A673 (cell line): ENCODE measurements at regions not wholly inside any gene's neighbourhood (a gene's known extent, or its start where the extent isn't known, plus 50 kb on each side); places are given as distances from the start of the nearest gene placed in this dataset.

ENCODE experiments used
- CTCF ChIP-seq: fragments of 300-800, 200-600 bp; sonication (generic); conservative IDR thresholded peaks from 2 replicates; pipeline ENCODE4 v1.5.1; 2017; ENCODE audit warnings: low read depth, mild to moderate bottlenecking, antibody characterized with exemption, low read length, moderate library complexity, mixed read lengths
- EZH2 ChIP-seq: fragments of 200-600 bp; sonication (generic); IDR thresholded peaks from 2 replicates; pipeline ENCODE4 v1.6.1; 2017; ENCODE audit warnings: borderline replicate concordance, low read depth, mild to moderate bottlenecking, mixed read lengths, antibody characterized with exemption, low read length; ENCODE audit not compliant: poor library complexity, severe bottlenecking

GRCh38 chr1:101167891-101168290, 68.9 kb upstream of the S1PR1 start:
- TF ChIP-seq CTCF (no peak), EZH2 (no peak)
